M059J (cell line): ENCODE measurements at regions not wholly inside any gene's neighbourhood (a gene's known extent, or its start where the extent isn't known, plus 50 kb on each side); places are given as distances from the start of the nearest gene placed in this dataset.
"Not testable (repeated sequence)": the region's sequence is repeated elsewhere in the genome, so short reads cannot be mapped to it uniquely, and the experiment has no call there.

Experiments
- DNase-seq: peaks from one replicate; pipeline ENCODE4 v3.0.0-alpha.2; 2012; ENCODE audit warnings: low read depth

GRCh38 chr2:65789923-65790675 is 357.7 kb upstream of the SPRED2 start:
- DNase-seq: no peak

- no peak for DNase-seq
These were observed 356.2 kb upstream of the SPRED2 start for GRCh38 chr2:65788556-65788955.

- DNase-seq: no peak
These were observed 354.4 kb upstream of the SPRED2 start for GRCh38 chr2:65786765-65787164.

- DNase-seq: no peak
These were observed 353.8 kb upstream of the SPRED2 start for GRCh38 chr2:65786007-65786717.

GRCh38 chr2:65782996-65783650 is 350.7 kb upstream of the SPRED2 start:
- no peak for DNase-seq

GRCh38 chr2:65782186-65782585 is 349.8 kb upstream of the SPRED2 start:
- DNase-seq: no peak

GRCh38 chr2:65781756-65782155 is 349.4 kb upstream of the SPRED2 start:
- no peak for DNase-seq

GRCh38 chr2:65779021-65779420 is 346.6 kb upstream of the SPRED2 start:
- no peak for DNase-seq

- no peak for DNase-seq
These were observed 345.7 kb upstream of the SPRED2 start for GRCh38 chr2:65778137-65778536.

- no peak for DNase-seq
These were observed 343.4 kb upstream of the SPRED2 start for GRCh38 chr2:65775839-65776238.

GRCh38 chr2:65767946-65768345 is 335.5 kb upstream of the SPRED2 start:
- no peak for DNase-seq

GRCh38 chr2:65766768-65767267 is 334.4 kb upstream of the SPRED2 start:
- DNase-seq: no peak

GRCh38 chr2:65765376-65765775 is 333.0 kb upstream of the SPRED2 start:
- DNase-seq: peak; percentile 2

- DNase-seq: no peak
These were observed 329.7 kb upstream of the SPRED2 start for GRCh38 chr2:65762068-65762467.

GRCh38 chr2:65754219-65754618 is 321.8 kb upstream of the SPRED2 start:
- DNase-seq: peak; percentile 4

- no peak for DNase-seq
These were observed 319.0 kb upstream of the SPRED2 start for GRCh38 chr2:65751408-65751807.

- DNase-seq: peak; percentile 47
These were observed 317.1 kb upstream of the SPRED2 start for GRCh38 chr2:65749545-65749944.

- DNase-seq: not testable (repeated sequence)
These were observed 315.5 kb upstream of the SPRED2 start for GRCh38 chr2:65747875-65748274.

- DNase-seq: no peak
These were observed 314.7 kb upstream of the SPRED2 start for GRCh38 chr2:65746931-65747675.

GRCh38 chr2:65744477-65745200 is 312.2 kb upstream of the SPRED2 start:
- no peak for DNase-seq

- DNase-seq: no peak
These were observed 310.6 kb upstream of the SPRED2 start for GRCh38 chr2:65742977-65743376.
